GM13977 (cell line): ENCODE measurements at regions not wholly inside any gene's neighbourhood (a gene's known extent, or its start where the extent isn't known, plus 50 kb on each side); places are given as distances from the start of the nearest gene placed in this dataset.

Experiments
- DNase-seq: peaks from one replicate; pipeline ENCODE4 v3.0.0; 2012; ENCODE audit warnings: low spot score
- CTCF ChIP-seq: IDR thresholded peaks from 2 replicates; pipeline ENCODE4 v1.5.1; 2012; ENCODE audit warnings: mild to moderate bottlenecking, control low read depth; ENCODE audit not compliant: insufficient read depth; ENCODE audit errors: extremely low read depth, missing control alignments
- in situ Hi-C: fragments of 300-500 bp; cut with MboI; formaldehyde crosslinking; loops from one replicate; pipeline ENCODE4 v1.12.0; 2022; ENCODE audit warnings: low sequenced_read_pairs, low pct_unique_long_range_greater_than_20kb, mixed read lengths, inconsistent platforms; ENCODE audit not compliant: unreplicated experiment

GRCh38 chr1:224846119-224846907, 83.2 kb upstream of the DNAH14 start:
- in situ Hi-C loops: no loop called here
- TF ChIP-seq CTCF: no peak
- DNase-seq: no peak

- DNase-seq: no peak
- in situ Hi-C loops: loop anchor here (10.0 kb wide), 1 partner anchor 336 kb away; no protein-coding TSS in a partner anchor
- no peak for TF ChIP-seq CTCF
These were observed 79.0 kb upstream of the DNAH14 start for GRCh38 chr1:224850446-224850845.

GRCh38 chr1:224851210-224851847, 78.1 kb upstream of the DNAH14 start:
- peak; percentile 64 for DNase-seq
- TF ChIP-seq CTCF: peak; percentile 84
- in situ Hi-C loops: loop anchor here (10.0 kb wide), 1 partner anchor 337 kb away; no protein-coding TSS in a partner anchor

GRCh38 chr1:224851848-224852261, 77.6 kb upstream of the DNAH14 start:
- in situ Hi-C loops: loop anchor here (10.0 kb wide), 1 partner anchor 337 kb away; no protein-coding TSS in a partner anchor
- DNase-seq: no peak
- no peak for TF ChIP-seq CTCF

GRCh38 chr1:224852901-224853568, 76.4 kb upstream of the DNAH14 start:
- in situ Hi-C loops: loop anchor here (10.0 kb wide), 1 partner anchor 338 kb away; no protein-coding TSS in a partner anchor

More at GRCh38 chr1:224852901-224853568, 76.4 kb upstream of the DNAH14 start:
- TF ChIP-seq CTCF: peak; percentile 60
- DNase-seq: peak; percentile 25
